CD4-positive, alpha-beta memory T cell (primary cell): ENCODE measurements at regions not wholly inside any gene's neighbourhood (a gene's known extent, or its start where the extent isn't known, plus 50 kb on each side); places are given as distances from the start of the nearest gene placed in this dataset.

Source experiments
- CTCF ChIA-PET: fragments of 350-600 bp; sonication (Branson Sonifier 250); formaldehyde crosslinking; loops from one replicate; lab custom pipeline; 2021; ENCODE audit warnings: inconsistent platforms; ENCODE audit not compliant: partially characterized antibody; lab: Charles Lee
- POLR2A ChIA-PET: fragments of 350-600 bp; sonication (Branson Sonifier 250); formaldehyde crosslinking; loops from one replicate; lab custom pipeline; 2021; ENCODE audit not compliant: partially characterized antibody; lab: Charles Lee
- DNase-seq, 5 donors: peaks; one replicate each; pipeline versions ENCODE4 v3.0.0 to v3.0.0-alpha.2; 2020 to 2022; ENCODE audit warnings: mixed read lengths in 1 of 5
- H3K27ac ChIP-seq: one replicate; pipeline ENCODE4 v1.7.0; 2013; ENCODE audit warnings: low read depth, low read length
- H3K27me3 ChIP-seq: 2 replicates; pipeline ENCODE4 v1.7.0; 2013; ENCODE audit warnings: mild to moderate bottlenecking, low read length, moderate library complexity; ENCODE audit not compliant: insufficient read depth
- H3K36me3 ChIP-seq: 2 replicates; pipeline ENCODE4 v1.7.0; 2013; ENCODE audit warnings: mild to moderate bottlenecking, low read length, moderate library complexity; ENCODE audit not compliant: insufficient read depth
- H3K4me1 ChIP-seq: 2 replicates; pipeline ENCODE4 v1.7.0; 2013; ENCODE audit warnings: mild to moderate bottlenecking, low read length, moderate library complexity; ENCODE audit not compliant: insufficient read depth
- H3K4me3 ChIP-seq, 2 donors: one replicate each; pipeline ENCODE4 v1.7.0; 2013; ENCODE audit warnings: low read length in 2 of 2, mild to moderate bottlenecking in 1 of 2
- H3K9me3 ChIP-seq, 2 donors: one replicate each; pipeline ENCODE4 v1.7.0; 2013; ENCODE audit warnings: low read length in 2 of 2, control low read depth in 1 of 2; ENCODE audit not compliant: control insufficient read depth in 1 of 2
- H3K27ac Mint-ChIP-seq, 7 donors: one replicate each; pipeline ENCODE4 v1.8.0; 2020 to 2021; ENCODE audit warnings: mixed read lengths in 7 of 7, mild to moderate bottlenecking in 6 of 7, inconsistent platforms in 3 of 7, moderate library complexity in 3 of 7
- H3K27me3 Mint-ChIP-seq, 2 donors: one replicate each; pipeline ENCODE4 v1.8.0; 2020 to 2021; ENCODE audit warnings: mixed read lengths in 2 of 2
- H3K36me3 Mint-ChIP-seq, 2 donors: one replicate each; pipeline ENCODE4 v1.8.0; 2020 to 2021; ENCODE audit warnings: mixed read lengths in 2 of 2, inconsistent platforms in 1 of 2, mild to moderate bottlenecking in 1 of 2
- H3K4me1 Mint-ChIP-seq, 4 donors: one replicate each; pipeline ENCODE4 v1.8.0; 2020 to 2021; ENCODE audit warnings: mixed read lengths in 4 of 4, mild to moderate bottlenecking in 1 of 4
- H3K4me3 Mint-ChIP-seq, 8 donors: one replicate each; pipeline ENCODE4 v1.8.0; 2020 to 2021; ENCODE audit warnings: mixed read lengths in 8 of 8, mild to moderate bottlenecking in 7 of 8, moderate library complexity in 6 of 8, inconsistent platforms in 3 of 8
- H3K9me3 Mint-ChIP-seq, 8 donors: one replicate each; pipeline ENCODE4 v1.8.0; 2020 to 2021; ENCODE audit warnings: mixed read lengths in 8 of 8, mild to moderate bottlenecking in 5 of 8, inconsistent platforms in 3 of 8, moderate library complexity in 1 of 8
- intact Hi-C: fragments of 100-400 bp; cut with micrococcal nuclease; formaldehyde crosslinking; loops from one replicate; pipeline ENCODE4 v1.15.1; 2023

DNA sequence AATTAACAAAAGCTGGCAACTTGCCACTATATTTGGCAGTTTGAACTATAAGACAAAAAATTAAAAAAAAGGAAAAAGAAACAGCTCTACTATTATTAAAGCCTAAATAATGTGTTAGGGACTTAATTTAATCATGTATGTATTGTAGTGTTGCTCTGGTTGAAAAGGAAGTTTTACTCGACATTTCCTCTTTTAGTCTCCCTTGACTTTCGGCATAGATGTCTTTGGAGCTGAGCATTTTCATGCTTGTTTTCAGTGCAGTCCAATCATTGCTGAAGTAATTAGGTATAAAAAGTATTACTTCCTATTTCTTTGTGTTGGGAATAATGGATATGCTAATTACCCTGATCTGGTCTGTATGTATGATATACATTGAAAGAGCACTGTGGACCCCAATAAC lies 216.8 kb upstream of the KLF6 start:
- Mint-ChIP-seq H3K27ac (no peak overlapping the region), H3K9me3 (peaks cover 2 to 17% (median 10%) of the 10 kb centered on the region in 8 donors), H3K4me1 (peaks cover 0 to 4% (median under 1%) of the 10 kb centered on the region in 4 donors), H3K27me3 (no peaks in the 10 kb centered on the region), H3K4me3 (no peak overlapping the region), H3K36me3 (peaks cover 0 to 2% of the 10 kb centered on the region in 2 donors)
- no peak overlapping the region for H3K27ac ChIP-seq
- ChIA-PET CTCF (no interaction called here), POLR2A (no interaction called here)
- no peak for DNase-seq
- intact Hi-C loops = no loop called here
- H3K4me3 ChIP-seq = no peak overlapping the region
- H3K27me3 ChIP-seq = no peaks in the 10 kb centered on the region
- H3K36me3 ChIP-seq = no peaks in the 10 kb centered on the region
- H3K9me3 ChIP-seq = no peaks in the 10 kb centered on the region
- H3K4me1 ChIP-seq = no peaks in the 10 kb centered on the region

DNA sequence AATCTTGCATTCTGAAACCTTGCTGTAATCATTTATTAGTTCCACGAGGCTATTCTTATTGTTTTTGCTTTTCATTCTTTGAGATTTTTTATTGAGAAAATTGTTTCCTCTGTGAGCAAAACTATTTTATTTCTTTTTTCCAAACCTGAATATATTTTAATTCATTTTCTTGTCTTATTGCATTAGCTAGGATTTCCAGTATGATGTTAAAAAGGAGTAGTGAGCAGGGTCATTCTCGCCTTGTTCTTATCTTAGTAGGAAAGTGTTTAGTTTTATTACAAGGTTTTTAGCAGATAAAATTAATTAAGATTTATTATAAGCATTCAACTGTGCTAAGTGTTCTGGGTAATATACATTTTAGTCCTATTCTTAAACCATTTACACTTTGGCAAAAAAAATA lies 214.6 kb upstream of the KLF6 start:
- H3K4me3 Mint-ChIP-seq = no peak overlapping the region
- peaks cover 0 to 2% of the 10 kb centered on the region in 2 donors for H3K36me3 Mint-ChIP-seq
- H3K9me3 Mint-ChIP-seq = peaks cover 2 to 17% (median 10%) of the 10 kb centered on the region in 8 donors
- Histone ChIP-seq H3K27me3 (no peaks in the 10 kb centered on the region), H3K4me3 (no peak overlapping the region), H3K27ac (no peak overlapping the region), H3K36me3 (no peaks in the 10 kb centered on the region), H3K9me3 (no peaks in the 10 kb centered on the region), H3K4me1 (no peaks in the 10 kb centered on the region)
- peaks cover 0 to 4% (median under 1%) of the 10 kb centered on the region in 4 donors for H3K4me1 Mint-ChIP-seq
- H3K27ac Mint-ChIP-seq = no peak overlapping the region
- ChIA-PET CTCF (no interaction called here), POLR2A (interaction anchor here (2.0 kb wide), 1 partner anchor 214 kb away, joined by 5 read pairs; the partner anchor contains the start of gene KLF6)
- no peaks in the 10 kb centered on the region for H3K27me3 Mint-ChIP-seq
- DNase-seq = no peak
- intact Hi-C loops = no loop called here

DNA sequence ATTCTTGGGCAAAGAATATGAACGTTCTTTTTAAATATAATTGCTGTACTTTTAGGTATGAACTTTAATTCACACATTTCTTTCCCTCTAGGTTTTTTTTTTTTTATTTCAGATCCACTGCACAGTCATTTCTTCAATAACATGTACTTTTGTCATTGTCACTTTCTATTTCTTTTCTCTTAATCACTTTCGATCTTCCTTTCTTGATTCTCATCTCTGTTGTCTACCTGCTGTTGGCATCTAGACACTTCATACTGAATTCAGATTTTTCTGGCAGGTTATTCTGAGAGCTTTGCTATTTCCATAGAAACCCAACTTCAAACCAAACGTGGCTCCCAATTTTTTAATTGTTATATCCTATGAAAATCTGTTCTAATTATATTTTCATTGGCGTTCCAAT lies 211.7 kb upstream of the KLF6 start:
- no peak overlapping the region for H3K4me3 Mint-ChIP-seq
- peaks cover 6 to 8% (median 7%) of the 10 kb centered on the region in 4 donors for H3K4me1 Mint-ChIP-seq
- no peak for DNase-seq
- intact Hi-C loops = no loop called here
- Histone ChIP-seq H3K9me3 (no peaks in the 10 kb centered on the region), H3K4me1 (no peaks in the 10 kb centered on the region), H3K36me3 (no peaks in the 10 kb centered on the region), H3K27me3 (no peaks in the 10 kb centered on the region), H3K27ac (no peak overlapping the region), H3K4me3 (no peak overlapping the region)
- POLR2A ChIA-PET = no interaction called here
- H3K27ac Mint-ChIP-seq = no peak overlapping the region
- peaks cover 2 to 17% (median 10%) of the 10 kb centered on the region in 8 donors for H3K9me3 Mint-ChIP-seq
- peaks cover 0 to 2% of the 10 kb centered on the region in 2 donors for H3K36me3 Mint-ChIP-seq
- no peaks in the 10 kb centered on the region for H3K27me3 Mint-ChIP-seq
- CTCF ChIA-PET = no interaction called here

DNA sequence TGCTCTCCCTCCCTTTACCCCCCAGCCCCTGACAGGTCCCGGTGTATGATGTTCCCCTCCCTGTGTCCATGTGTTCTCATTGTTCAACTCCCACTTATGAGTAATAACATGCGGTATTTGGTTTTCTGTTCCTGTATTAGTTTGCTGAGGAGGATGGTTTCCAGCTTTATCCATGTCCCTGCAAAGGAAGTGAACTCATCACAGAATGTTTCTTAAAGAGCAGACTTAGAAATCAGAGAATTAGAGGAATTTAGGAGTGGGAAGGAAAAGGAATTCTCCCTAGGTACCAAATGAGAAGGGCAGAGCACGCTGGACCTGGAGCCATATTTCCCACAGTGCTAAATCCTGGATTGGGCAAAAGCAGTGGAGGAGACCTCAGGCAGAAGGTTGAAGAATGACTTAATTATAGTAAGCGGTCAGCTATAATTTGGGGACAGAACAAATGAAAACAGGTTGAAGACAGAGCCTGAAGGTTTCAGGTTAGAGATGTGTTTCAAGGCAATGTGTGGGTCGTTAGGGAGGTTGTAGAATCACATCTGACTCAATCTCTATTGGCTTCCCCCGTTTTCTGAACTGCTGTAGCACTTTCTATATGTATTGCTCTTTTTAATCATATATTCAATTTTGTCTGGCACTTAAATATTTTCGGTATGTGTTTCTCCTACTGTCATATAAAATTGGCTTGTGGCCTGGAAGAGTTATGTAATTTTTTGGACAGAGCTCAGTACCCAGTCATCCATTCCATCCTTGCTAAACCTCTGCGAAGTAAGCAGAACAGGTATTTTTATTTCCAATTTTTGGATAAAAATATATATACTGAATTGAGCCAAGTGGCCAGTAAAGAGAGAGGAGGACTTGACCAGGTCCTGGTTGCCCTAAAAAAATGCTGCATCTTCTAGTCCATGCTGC lies 210.5 kb upstream of the KLF6 start:
- Mint-ChIP-seq H3K27ac (peak overlapping the region in 2 of 7 donors; percentile 25 to 34), H3K27me3 (no peaks in the 10 kb centered on the region), H3K4me3 (no peak overlapping the region), H3K4me1 (peaks cover 5 to 9% (median 8%) of the 10 kb centered on the region in 4 donors), H3K36me3 (peaks cover 0 to 2% of the 10 kb centered on the region in 2 donors), H3K9me3 (peaks cover 2 to 13% (median 6%) of the 10 kb centered on the region in 8 donors)
- ChIA-PET POLR2A (no interaction called here), CTCF (no interaction called here)
- no peaks in the 10 kb centered on the region for H3K4me1 ChIP-seq
- DNase-seq = no peak
- intact Hi-C loops = no loop called here
- H3K4me3 ChIP-seq = no peak overlapping the region
- no peaks in the 10 kb centered on the region for H3K36me3 ChIP-seq
- H3K27ac ChIP-seq = no peak overlapping the region
- H3K9me3 ChIP-seq = no peaks in the 10 kb centered on the region
- no peaks in the 10 kb centered on the region for H3K27me3 ChIP-seq

DNA sequence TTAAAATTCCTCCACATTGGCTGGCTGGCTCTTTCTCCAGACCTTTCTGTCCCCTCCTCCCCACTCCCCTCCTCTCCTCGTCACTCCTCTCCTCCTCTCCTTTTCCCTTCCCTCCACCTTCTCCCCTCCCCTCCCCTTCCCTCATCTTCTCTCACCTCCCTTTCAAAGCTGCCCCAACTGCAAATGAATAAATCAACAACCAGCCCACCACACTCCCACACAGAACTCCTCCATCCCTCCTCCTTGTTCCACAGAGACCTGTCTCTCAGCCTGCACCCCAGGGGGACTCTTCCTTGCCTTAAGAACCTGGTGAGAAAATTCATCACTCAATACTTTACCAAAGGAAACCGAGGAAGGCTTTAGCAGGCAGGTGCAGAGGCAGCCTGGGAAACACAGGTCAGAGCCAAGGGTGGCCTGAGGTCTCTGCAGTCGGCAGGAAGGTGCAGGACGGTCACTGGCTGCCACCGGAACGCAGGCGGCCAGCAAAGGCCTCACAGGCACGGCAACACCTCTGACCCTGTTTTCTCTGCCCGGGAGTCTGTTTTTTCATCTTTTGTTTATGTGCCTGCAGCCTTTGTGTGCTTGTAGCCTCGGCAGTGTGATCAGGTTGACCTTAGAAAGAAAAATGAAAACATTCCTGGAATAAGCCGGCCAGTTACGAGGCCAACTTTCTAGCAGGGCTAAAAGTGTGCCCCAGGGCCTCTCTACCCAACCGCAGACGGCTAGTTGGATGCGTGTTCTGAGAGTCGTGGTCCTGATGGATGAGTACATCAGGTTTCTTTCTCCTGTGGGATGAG lies 207.6 kb upstream of the KLF6 start:
- no peaks in the 10 kb centered on the region for H3K36me3 ChIP-seq
- no peaks in the 10 kb centered on the region for H3K36me3 Mint-ChIP-seq
- DNase-seq = no peak
- ChIA-PET CTCF (no interaction called here), POLR2A (no interaction called here)
- H3K4me3 ChIP-seq = no peak overlapping the region
- no peaks in the 10 kb centered on the region for H3K27me3 Mint-ChIP-seq
- H3K4me1 ChIP-seq = no peaks in the 10 kb centered on the region
- no peak overlapping the region for H3K27ac ChIP-seq
- no peak overlapping the region for H3K27ac Mint-ChIP-seq
- intact Hi-C loops = no loop called here
- H3K4me3 Mint-ChIP-seq = no peak overlapping the region
- H3K4me1 Mint-ChIP-seq = peaks cover 10 to 13% (median 12%) of the 10 kb centered on the region in 4 donors
- H3K27me3 ChIP-seq = no peaks in the 10 kb centered on the region
- H3K9me3 ChIP-seq = no peaks in the 10 kb centered on the region
- H3K9me3 Mint-ChIP-seq = no peaks in the 10 kb centered on the region

DNA sequence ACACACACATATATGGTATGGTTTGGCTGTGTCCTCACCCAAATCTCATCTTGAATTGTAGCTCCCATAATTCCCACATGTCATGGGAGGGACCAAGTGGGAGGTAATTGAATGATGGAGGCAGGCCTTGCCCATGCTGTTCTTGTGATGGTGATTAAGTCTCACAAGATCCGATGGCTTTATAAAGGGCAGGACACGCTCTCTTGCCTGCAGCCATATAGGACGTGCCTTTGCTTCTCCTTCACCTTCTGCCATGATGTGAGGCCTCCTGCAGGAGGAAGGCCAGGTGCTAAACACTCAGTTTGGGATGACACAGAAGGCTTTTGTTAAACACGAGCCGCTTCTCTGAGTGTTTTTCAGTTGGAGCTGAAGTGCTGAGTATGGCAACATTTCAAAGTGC lies 205.3 kb upstream of the KLF6 start:
- H3K4me1 Mint-ChIP-seq = peaks cover 13 to 16% (median 15%) of the 10 kb centered on the region in 4 donors

More for the DNA sequence above, 205.3 kb upstream of the KLF6 start:
- Mint-ChIP-seq H3K4me3 (no peak overlapping the region), H3K9me3 (no peaks in the 10 kb centered on the region), H3K36me3 (no peaks in the 10 kb centered on the region), H3K27me3 (no peaks in the 10 kb centered on the region), H3K27ac (no peak overlapping the region)
- intact Hi-C loops = no loop called here
- no peak overlapping the region for H3K27ac ChIP-seq
- no peaks in the 10 kb centered on the region for H3K9me3 ChIP-seq
- no peak for DNase-seq
- no peaks in the 10 kb centered on the region for H3K36me3 ChIP-seq
- no peak overlapping the region for H3K4me3 ChIP-seq
- CTCF ChIA-PET = no interaction called here
- POLR2A ChIA-PET = no interaction called here
- no peaks in the 10 kb centered on the region for H3K27me3 ChIP-seq
- no peaks in the 10 kb centered on the region for H3K4me1 ChIP-seq
